ENCODE measurements at regions not wholly inside any gene's neighbourhood (a gene's known extent, or its start where the extent isn't known, plus 50 kb on each side); places are given as distances from the start of the nearest gene placed in this dataset.
A peak's percentile ranks its signal among the peaks of the same experiment; 100 is the strongest.

DNA sequence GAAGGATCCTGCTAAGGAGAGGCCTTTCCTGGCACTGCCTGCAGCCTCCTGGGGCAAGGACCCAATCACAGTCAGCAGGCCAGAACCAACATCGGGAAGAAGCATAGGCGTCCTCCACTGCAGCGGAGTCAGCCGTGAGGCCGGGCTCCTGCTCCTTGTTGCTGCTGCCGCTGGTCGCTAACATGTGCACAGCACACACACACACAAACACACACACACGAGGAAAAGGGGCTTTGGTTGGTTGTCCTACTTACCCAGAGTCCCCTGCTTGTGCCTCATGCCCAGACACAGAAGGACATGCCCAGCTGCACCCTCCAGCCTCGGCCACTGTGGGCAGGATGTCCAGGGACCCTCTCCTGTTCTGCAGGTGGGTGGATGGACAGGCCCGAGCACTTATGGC, 209.4 kb downstream of the GLI2 start:
- in situ Hi-C loops (cut with HindIII; ENCODE audit: low pct_unique_long_range_greater_than_20kb, low sequenced_read_pairs) = no loop called here
- DNase-seq (ENCODE audit: low read depth, low spot score) = no peak

DNA sequence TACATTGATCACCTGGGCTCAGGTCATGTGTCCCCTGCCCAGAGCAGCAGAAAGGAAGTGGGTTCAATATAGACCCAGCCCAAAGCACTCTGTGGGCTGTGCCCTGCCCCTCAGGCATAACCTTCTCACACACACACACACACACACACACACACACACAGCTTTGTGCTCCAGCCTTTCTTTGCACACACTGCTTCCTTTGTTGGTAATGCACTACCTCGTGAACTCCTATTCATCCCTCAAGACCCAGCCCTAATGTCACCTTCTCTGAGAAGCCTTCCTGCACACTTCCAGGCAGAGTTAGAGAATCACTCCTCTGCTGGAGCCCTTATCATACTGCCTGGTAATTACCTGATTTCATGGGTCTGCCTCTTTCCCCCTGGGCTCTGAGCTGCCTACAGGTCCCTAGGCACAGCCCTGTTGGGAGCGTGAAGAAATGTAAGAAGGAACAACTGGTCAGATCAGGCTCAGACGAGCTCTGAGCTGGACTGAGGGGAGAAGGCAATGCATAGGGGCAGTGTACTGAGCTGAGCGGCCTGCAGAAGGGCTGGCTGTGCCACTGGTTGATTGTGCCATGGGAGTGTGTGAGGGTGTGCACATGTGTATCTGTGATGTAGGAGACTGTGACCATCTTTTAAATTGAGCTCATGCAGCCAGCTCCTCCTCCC, 210.3 kb downstream of the GLI2 start:
- in situ Hi-C loops (cut with HindIII; ENCODE audit: low pct_unique_long_range_greater_than_20kb, low sequenced_read_pairs) = no loop called here

DNA sequence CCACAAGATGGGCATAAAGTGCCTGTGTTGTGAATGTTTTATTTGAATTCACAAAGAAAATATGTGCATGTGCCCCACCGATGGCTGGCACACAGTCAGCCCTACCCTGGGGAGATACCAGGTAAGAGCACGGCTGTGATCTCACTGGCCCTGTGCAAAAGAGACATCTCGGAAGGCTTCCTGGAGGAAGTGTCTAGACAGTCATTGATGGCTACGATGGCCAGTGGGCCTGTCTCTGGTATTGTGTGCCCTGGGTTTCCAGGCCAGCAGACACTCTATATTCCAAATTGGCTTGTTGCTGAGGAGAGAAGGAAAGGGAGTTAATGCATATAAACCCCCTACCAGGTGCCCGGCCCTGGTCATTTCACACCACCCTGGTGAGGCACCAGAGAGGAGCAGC, 211.7 kb downstream of the GLI2 start:
- in situ Hi-C loops (cut with HindIII; ENCODE audit: low pct_unique_long_range_greater_than_20kb, low sequenced_read_pairs) = no loop called here
- DNase-seq (ENCODE audit: low read depth, low spot score) = no peak

More for the DNA sequence above, 210.3 kb downstream of the GLI2 start:
- peak; percentile 79 for DNase-seq (ENCODE audit: low read depth, low spot score)

DNA sequence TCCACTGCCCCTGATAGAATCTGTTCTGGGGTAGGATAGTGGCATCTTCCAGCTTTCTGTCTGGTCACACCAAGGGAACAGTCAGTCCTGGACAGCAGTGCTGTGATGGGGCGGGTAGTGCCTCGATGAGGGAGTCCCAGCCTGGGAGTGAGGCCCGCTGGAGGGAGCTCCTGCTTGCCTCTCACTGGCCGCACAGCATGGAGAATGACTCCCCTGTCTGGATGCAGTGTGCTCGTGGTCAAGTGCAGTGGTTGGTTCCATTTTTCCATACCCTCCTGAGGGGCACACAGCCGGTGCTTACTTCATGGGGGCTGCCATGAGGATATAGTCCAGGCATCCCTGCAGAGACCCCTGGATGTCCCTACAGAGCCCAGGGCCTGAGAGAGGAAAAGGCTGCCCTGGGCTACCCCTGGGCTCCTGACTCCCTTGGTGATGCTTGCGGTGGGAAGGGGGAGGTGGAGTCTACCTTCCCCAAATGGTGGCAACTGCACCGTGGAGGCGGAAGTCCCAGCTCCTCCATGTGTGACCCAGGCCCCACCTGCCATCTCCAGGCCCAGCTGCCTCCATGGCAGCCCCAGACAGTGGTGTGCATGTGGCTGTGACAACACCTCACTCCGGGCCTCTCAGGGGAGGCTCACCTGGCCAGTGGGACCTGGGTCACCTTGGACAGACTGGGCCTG, 212.5 kb downstream of the GLI2 start:
- no peak for DNase-seq (ENCODE audit: low read depth, low spot score)
- in situ Hi-C loops (cut with HindIII; ENCODE audit: low pct_unique_long_range_greater_than_20kb, low sequenced_read_pairs) = no loop called here

DNA sequence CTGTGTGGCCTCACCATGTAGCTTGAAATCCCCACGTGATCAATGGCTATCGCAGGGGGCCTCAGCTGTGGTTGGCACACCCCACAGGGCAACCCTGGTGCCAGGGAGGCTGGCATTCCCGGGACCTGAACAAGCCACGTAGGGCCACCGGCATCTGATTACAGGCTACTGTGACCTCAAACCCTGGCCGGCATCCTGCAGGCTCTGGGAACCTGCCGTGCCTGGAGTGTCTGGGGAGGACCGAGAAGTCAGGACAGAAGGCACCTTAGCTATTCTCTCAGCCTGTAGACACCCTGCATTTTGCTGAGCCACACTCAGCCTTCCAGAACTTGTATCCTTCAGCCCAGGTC, 213.0 kb downstream of the GLI2 start:
- in situ Hi-C loops (cut with HindIII; ENCODE audit: low pct_unique_long_range_greater_than_20kb, low sequenced_read_pairs) = no loop called here
- DNase-seq (ENCODE audit: low read depth, low spot score) = no peak

DNA sequence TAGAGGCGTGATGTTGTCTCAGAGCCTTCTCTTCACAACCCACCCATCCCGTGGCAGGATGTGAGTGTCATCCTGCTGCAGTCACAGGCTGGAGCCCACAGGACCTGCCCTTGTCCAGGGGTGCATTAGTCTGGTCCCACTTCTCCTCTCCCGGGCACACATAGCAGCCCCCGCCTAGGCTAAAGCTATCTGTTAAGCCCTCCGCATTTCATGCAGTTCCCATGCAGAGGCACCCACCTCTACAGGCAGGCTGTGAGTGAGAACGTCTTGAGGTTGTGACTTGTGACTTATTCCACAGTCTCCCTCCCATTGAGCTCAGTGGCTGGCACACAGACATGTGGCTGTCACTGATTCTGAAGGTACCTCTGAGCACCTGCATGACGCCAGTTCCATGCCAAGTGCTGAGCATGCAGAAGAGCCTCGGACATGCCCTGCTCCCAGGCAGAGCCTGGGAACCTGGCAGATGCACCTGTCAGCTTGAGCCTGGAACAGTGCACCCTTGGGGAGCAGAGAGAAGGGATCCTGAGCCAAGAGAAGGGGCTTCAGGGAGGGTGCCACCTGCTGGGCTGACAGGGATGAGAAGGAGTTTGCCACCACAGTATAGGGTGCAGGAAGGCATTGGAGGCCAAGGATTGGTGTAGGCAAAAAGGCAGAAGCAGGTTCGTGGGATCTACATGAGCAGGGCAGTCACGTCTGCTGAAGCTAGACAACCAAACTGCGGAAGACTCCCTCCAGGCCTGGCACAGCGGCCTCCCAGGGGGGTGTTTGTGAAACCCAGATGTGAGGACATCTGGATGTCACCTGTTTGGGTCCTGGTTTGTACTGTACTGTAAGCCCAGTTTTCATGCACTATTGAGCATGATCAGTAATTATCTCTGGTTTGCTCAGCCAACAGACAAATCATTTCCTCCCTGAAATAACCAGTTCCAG, 213.6 kb downstream of the GLI2 start:
- DNase-seq (ENCODE audit: low read depth, low spot score) = peak; percentile 40
- in situ Hi-C loops (cut with HindIII; ENCODE audit: low pct_unique_long_range_greater_than_20kb, low sequenced_read_pairs) = no loop called here

DNA sequence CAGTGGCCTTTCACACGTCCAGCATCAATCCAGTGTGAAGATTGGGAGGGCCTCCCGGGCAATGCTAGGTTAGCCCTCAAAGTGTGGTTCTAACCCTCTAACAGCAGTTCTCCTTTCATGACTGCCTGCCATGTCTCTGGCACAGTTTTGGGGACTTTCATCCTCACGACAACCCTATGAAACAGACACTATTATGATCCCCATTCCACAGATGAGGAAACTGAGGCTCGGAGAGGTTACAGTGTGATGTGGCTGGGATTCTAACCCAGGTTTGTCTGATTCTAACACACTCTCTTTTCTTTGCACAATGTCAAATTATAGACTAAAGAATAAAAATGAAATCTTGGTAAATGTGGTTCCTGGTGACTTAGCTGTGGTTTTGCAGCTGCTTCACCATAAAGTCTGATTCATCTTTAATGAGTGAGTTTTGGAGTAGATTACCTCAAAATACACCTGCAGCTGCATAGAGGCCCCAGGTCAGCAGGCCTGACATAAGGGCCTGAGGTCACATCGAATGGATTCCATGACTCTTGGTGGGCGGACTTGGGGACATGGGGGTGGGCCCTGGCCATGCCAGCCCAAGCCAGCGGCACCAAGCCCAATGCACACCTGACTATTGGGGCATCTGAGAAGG, 214.4 kb downstream of the GLI2 start:
- DNase-seq (ENCODE audit: low read depth, low spot score) = no peak
- in situ Hi-C loops (cut with HindIII; ENCODE audit: low pct_unique_long_range_greater_than_20kb, low sequenced_read_pairs) = no loop called here

DNA sequence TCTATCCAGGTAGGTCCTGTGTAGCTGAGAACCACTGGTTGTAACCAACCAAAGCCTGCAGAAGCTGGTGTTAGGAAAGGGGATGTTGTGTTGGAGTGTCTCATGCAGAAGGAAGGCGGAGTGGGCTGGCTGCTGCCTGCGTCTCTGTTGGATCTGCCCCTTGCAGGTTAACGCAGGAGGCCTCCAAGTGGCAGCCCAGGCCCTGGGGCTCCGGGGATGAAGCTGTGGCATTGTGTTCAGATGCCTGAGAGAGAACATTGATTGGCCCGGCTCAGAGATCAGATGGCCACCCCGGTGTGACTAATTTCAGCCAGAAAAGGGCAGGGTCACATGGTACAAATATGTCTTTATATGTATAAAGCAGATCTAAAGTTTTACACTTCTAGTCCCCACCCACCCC, 216.0 kb downstream of the GLI2 start:
- no peak for DNase-seq (ENCODE audit: low read depth, low spot score)
- in situ Hi-C loops (cut with HindIII; ENCODE audit: low pct_unique_long_range_greater_than_20kb, low sequenced_read_pairs) = no loop called here

DNA sequence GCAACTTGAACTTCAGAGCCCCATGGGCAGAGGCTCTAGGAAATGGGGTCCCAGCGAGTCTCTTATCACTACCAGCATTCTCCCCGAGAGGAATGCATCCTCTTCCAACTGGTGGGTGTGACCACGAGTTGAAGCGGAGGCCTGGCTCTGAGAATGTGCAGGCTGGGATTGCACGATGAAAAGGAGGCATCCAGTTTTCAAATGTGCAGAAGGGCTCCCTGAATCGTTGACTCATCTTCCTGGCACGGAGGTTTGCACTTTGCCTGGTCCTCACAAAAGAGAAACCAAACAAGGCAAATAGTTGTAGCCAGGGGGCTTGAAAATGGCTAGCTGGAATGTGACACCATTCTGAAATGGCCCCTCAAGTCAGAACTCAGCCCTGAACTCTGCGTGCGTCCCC, 216.7 kb downstream of the GLI2 start:
- DNase-seq (ENCODE audit: low read depth, low spot score) = no peak
- in situ Hi-C loops (cut with HindIII; ENCODE audit: low pct_unique_long_range_greater_than_20kb, low sequenced_read_pairs) = no loop called here

DNA sequence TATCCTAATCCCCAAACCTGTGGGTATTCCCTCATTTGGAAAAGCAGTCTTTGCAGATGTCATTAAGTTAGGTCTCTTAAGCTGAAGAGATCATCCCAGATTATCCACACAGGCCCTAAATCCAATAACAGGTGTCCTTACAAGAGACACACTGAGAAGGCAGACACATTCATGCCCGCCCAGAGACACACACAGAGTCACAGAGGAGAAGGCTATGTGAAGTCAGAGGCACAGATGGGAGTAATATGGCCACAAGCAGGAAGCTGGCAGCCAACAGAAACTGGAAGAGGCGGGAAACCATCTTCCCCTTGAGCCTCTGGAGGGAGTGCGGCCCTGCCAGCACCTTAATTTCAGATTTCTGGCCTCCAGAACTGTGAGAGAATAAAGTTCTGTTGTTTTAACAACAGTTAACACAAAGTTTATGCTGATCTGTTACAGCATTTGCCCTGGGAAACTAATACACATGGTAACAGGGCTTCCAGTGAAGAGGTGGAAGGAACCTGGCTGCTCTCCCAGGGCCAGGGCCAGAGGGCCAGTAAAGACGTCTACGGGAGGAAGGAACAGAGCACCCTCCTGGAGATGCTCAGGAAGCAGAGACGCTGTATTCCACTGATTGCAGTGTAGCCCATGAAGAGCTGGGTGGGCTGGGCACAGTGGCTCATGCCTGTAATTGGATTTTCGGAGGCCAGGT, 217.5 kb downstream of the GLI2 start:
- DNase-seq (ENCODE audit: low read depth, low spot score) = no peak
- in situ Hi-C loops (cut with HindIII; ENCODE audit: low pct_unique_long_range_greater_than_20kb, low sequenced_read_pairs) = no loop called here

DNA sequence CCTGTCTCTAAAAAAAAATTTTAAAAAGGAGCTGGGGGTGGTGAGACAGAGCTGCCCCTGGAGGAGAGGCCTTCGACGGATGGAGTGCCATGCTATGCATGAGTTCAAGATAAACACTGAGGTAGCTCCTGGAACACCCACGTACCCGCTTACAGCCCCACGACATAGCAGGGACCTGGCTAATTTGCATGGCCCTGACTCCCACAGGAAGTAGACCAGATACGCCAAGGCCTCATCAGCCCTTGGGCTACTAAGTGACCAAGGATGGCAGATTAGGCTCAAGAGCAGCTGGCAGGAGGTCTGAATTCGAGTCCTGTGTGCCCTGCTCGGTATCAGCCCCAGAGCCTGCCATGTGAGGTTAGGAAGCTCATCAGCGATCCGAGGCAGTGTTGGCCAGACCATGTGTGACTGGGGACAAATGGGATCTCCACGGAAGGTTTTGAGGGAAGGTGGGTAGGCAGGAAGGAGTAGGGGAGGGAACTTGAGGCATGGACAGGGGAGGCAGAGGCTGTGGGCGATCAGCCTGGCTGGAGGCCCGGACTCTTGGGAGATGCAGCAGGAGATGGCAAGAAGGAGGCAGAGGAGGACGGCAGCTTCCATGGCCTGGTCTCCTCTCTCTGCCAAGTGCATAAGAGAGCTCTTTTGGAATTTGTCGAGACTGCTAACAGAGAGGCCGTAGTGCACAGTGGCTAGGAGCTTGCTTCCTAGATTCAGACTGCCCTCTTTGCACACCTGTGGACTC, 218.3 kb downstream of the GLI2 start:
- in situ Hi-C loops (cut with HindIII; ENCODE audit: low pct_unique_long_range_greater_than_20kb, low sequenced_read_pairs) = no loop called here
- no peak for DNase-seq (ENCODE audit: low read depth, low spot score)

DNA sequence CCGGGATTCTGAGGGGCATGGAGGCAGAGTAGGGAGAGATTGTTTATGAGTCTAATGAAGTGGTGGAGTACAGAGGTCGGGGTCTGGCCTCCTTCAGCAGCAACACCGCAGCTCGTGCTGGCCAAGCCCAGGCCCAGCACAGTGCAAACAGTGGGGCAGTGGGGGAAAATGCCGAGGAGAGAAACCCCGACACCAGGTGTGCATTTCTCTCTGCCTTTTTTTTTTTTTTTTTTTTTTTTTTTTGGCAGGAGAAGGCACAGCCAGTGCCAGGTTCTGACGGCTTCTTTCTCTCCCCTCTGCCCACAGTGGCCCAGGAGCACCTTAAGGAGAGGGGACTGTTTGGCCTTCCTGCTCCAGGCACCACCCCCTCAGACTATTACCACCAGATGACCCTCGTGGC, 219.3 kb downstream of the GLI2 start:
- in situ Hi-C loops (cut with HindIII; ENCODE audit: low pct_unique_long_range_greater_than_20kb, low sequenced_read_pairs) = no loop called here
- DNase-seq (ENCODE audit: low read depth, low spot score) = no peak

DNA sequence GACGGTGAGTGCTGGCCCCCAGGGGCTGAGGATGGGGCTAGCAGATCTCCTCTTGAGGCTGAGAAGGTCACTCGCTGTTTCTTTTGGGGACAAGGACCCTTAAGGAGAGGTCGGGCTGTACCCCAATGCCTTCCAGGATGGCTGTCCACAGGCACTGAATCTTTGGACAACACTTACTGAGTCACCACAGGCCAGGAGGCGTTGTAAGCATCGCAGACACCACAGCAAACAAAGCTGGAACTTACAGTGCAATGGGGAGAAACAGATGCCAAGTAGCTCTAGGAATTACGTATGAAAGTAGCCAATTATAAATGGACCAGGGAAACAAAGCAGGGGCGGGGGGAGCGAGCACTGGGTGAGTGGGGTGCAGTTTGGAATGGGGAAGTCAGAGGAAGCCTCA, 219.8 kb downstream of the GLI2 start:
- DNase-seq (ENCODE audit: low read depth, low spot score) = no peak
- in situ Hi-C loops (cut with HindIII; ENCODE audit: low pct_unique_long_range_greater_than_20kb, low sequenced_read_pairs) = no loop called here

DNA sequence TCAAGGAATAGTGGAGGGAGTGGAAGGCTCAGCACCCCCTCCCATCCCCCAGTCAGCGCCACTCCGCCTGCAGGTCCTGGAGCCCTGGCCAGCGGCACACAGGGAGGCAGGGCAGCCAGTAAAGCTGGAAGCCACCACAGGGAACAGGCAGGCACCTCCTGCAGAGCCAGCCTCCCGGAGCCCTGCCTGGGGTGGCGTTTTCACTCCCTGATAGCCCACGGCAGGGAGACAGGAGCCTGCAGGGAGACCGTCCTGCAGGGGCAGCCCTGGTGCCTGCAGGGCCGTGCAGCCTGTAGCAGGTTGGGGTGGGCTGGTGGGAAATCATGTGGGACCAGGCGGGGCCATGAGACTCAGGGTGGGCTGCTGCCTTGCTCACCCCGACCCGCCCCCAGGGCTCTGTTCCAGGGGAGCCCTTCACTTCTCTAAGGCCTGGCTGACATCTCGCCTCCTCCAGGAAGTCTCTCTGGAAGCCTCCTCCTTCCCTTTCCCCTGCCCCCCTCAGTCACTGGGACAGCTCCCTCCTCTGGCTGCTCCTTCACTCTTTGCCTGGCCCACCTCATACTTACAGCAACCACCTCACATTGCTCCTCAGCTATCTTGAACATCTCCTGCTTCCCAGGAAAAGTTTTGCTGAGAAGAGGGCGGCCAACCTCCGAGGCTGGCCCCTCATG, 221.0 kb downstream of the GLI2 start:
- in situ Hi-C loops (cut with HindIII; ENCODE audit: low pct_unique_long_range_greater_than_20kb, low sequenced_read_pairs) = no loop called here
- no peak for DNase-seq (ENCODE audit: low read depth, low spot score)

DNA sequence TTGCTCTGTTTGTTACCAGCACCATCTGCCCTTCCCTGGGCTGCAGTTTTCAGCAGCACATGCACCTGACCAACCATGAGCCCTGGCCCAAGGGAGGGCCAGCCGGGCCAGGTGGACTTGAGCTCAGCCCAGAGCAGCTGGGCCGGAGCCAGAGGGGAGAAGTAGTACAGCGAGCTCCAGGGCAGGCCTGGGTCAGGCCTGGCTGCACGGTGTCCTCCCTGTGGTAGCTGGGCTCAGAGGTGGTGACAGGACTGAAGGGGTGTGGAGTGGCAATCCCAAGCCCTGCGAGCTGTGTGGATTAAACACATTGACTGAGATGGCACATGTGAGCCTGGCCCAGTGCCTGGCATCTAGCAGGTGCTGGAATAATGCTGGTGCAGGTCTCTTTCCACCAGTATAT, 222.2 kb downstream of the GLI2 start:
- no peak for DNase-seq (ENCODE audit: low read depth, low spot score)
- in situ Hi-C loops (cut with HindIII; ENCODE audit: low pct_unique_long_range_greater_than_20kb, low sequenced_read_pairs) = no loop called here

DNA sequence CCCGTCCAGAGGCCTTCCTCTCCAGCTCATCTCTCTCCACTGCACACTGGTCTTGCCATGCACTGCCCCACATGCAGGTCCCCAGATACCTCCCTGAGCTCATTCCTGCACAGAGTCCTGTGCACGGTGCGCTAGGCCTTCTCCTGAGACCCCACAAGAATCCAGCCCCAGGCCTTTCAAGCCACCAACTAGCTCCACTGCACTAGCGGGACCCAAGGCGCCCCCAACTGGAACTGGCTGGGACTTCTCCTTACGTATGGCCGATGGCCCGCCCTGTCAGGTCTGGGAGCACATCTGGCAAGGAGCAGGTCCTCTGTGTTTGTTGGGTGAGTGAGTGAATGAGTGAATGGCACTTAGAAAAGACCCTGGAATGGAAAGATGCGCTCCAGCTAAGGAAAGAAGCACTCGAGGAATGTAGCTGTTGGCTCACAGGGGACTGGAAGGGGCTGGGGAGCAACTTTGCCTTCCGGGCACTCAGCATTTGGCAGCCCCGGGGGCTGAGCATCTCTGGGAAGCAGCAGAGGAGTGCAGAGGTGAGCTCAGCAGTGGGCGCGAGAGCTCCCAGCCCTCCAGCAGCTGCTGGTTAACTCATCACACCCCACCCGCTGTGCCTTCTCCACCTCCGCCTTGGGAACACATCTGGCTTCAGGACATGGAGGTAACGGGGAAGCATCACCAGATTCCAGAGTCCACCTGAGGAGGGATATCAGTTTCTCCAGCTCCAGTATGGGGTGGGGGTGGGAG, 223.1 kb downstream of the GLI2 start:
- peak; percentile 19 for DNase-seq (ENCODE audit: low read depth, low spot score)
- in situ Hi-C loops (cut with HindIII; ENCODE audit: low pct_unique_long_range_greater_than_20kb, low sequenced_read_pairs) = no loop called here
